ENCODE measurements at regions not wholly inside any gene's neighbourhood (a gene's known extent, or its start where the extent isn't known, plus 50 kb on each side); places are given as distances from the start of the nearest gene placed in this dataset.

- TF ChIP-seq EP300 (IDR thresholded peaks at IDR 0.05) (no peak), CTCF (IDR thresholded peaks at IDR 0.05) (no peak), POLR2A (IDR thresholded peaks at IDR 0.05) (no peak)
Measured at GRCh38 chr1:232291261-232291660, 338.7 kb downstream of the SIPA1L2 start.
